ENCODE measurements at regions not wholly inside any gene's neighbourhood (a gene's known extent, or its start where the extent isn't known, plus 50 kb on each side); places are given as distances from the start of the nearest gene placed in this dataset.
"Not testable (repeated sequence)": the region's sequence is repeated elsewhere in the genome, so short reads cannot be mapped to it uniquely, and the experiment has no call there.

- not testable (repeated sequence) for DNase-seq (ENCODE audit: low read depth in 2 of 2)
Measured at GRCh38 chr6:1156411-1156810, 155.5 kb upstream of the FOXQ1 start.

GRCh38 chr6:1153696-1154245 is 158.1 kb upstream of the FOXQ1 start:
- DNase-seq (ENCODE audit: low read depth in 2 of 2): no peak

- DNase-seq (ENCODE audit: low read depth in 2 of 2): no peak
Measured at GRCh38 chr6:1146500-1146899, 165.4 kb upstream of the FOXQ1 start.

GRCh38 chr6:1145768-1146218 is 166.1 kb upstream of the FOXQ1 start:
- no peak for DNase-seq (ENCODE audit: low read depth in 2 of 2)

- DNase-seq (ENCODE audit: low read depth in 2 of 2): no peak
Measured at GRCh38 chr6:1144842-1145767, 166.8 kb upstream of the FOXQ1 start.

- DNase-seq (ENCODE audit: low read depth in 2 of 2): no peak
Measured at GRCh38 chr6:1143655-1144054, 168.2 kb upstream of the FOXQ1 start.

- no peak for DNase-seq (ENCODE audit: low read depth in 2 of 2)
Measured at GRCh38 chr6:1139155-1139890, 172.6 kb upstream of the FOXQ1 start.

GRCh38 chr6:1137849-1138248 is 174.0 kb upstream of the FOXQ1 start:
- DNase-seq (ENCODE audit: low read depth in 2 of 2): no peak

- DNase-seq (ENCODE audit: low read depth in 2 of 2): no peak
Measured at GRCh38 chr6:1136827-1137226, 175.1 kb upstream of the FOXQ1 start.

- DNase-seq (ENCODE audit: low read depth in 2 of 2): no peak
Measured at GRCh38 chr6:1136415-1136774, 175.5 kb upstream of the FOXQ1 start.

- DNase-seq (ENCODE audit: low read depth in 2 of 2): no peak
Measured at GRCh38 chr6:1135726-1136414, 176.0 kb upstream of the FOXQ1 start.

GRCh38 chr6:1131285-1132079 is 180.4 kb upstream of the FOXQ1 start:
- no peak for DNase-seq (ENCODE audit: low read depth in 2 of 2)

- DNase-seq (ENCODE audit: low read depth in 2 of 2): no peak
Measured at GRCh38 chr6:1130709-1131108, 181.2 kb upstream of the FOXQ1 start.

- DNase-seq (ENCODE audit: low read depth in 2 of 2): no peak
Measured at GRCh38 chr6:1129131-1129530, 182.8 kb upstream of the FOXQ1 start.

GRCh38 chr6:1127597-1128288 is 184.2 kb upstream of the FOXQ1 start:
- DNase-seq (ENCODE audit: low read depth in 2 of 2): no peak

GRCh38 chr6:1127129-1127528 is 184.8 kb upstream of the FOXQ1 start:
- no peak for DNase-seq (ENCODE audit: low read depth in 2 of 2)

GRCh38 chr6:1126036-1126435 is 185.9 kb upstream of the FOXQ1 start:
- no peak for DNase-seq (ENCODE audit: low read depth in 2 of 2)

- no peak for DNase-seq (ENCODE audit: low read depth in 2 of 2)
Measured at GRCh38 chr6:1125297-1125696, 186.6 kb upstream of the FOXQ1 start.

GRCh38 chr6:1124885-1125284 is 187.0 kb upstream of the FOXQ1 start:
- DNase-seq (ENCODE audit: low read depth in 2 of 2): no peak
